HG03521 (cell line): ENCODE measurements at regions not wholly inside any gene's neighbourhood (a gene's known extent, or its start where the extent isn't known, plus 50 kb on each side); places are given as distances from the start of the nearest gene placed in this dataset.
"Not testable (repeated sequence)": the region's sequence is repeated elsewhere in the genome, so short reads cannot be mapped to it uniquely, and the experiment has no call there.

Experiments used
- ATAC-seq: cut with Tn5 transposase; IDR thresholded peaks from one replicate; pipeline ENCODE4 v1.9.1; 2021; ENCODE audit warnings: mild to moderate bottlenecking, moderate library complexity; ENCODE audit not compliant: unreplicated experiment

DNA sequence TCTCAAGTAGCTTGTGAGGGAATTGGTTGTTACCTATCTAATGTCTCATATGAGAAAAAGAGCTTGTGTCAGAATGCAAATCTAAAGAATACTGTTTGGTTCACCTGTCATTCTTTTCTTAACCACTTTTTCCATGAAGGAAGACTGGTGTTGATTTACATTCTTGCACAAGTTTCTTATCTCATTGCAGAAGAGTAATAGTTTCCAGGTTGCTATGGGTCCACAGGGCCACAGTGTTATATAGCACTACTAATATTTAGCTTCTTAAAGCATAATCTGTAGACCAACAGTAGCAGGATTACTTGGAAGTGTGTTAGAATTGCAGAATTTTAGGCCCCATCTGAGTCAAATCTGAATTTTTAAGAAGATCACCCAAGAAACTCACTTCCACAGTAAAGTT lies 697.5 kb downstream of the GBE1 start:
- no peak for ATAC-seq

DNA sequence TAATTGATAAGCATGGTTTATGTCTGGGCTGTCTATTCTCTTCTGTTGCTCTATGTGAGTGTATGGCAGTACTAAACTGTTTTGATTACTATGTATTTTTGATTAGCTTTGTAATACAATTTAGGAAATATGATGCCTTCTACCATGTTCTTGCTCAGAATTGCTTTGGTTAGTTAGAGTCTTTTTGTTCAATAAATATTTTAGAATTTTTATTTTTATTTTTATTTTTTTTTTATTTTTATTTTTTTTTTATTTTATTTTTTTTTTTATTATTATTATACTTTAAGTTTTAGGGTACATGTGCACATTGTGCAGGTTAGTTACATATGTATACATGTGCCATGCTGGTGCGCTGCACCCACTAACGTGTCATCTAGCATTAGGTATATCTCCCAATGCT lies 710.3 kb downstream of the GBE1 start:
- ATAC-seq: not testable (repeated sequence)

DNA sequence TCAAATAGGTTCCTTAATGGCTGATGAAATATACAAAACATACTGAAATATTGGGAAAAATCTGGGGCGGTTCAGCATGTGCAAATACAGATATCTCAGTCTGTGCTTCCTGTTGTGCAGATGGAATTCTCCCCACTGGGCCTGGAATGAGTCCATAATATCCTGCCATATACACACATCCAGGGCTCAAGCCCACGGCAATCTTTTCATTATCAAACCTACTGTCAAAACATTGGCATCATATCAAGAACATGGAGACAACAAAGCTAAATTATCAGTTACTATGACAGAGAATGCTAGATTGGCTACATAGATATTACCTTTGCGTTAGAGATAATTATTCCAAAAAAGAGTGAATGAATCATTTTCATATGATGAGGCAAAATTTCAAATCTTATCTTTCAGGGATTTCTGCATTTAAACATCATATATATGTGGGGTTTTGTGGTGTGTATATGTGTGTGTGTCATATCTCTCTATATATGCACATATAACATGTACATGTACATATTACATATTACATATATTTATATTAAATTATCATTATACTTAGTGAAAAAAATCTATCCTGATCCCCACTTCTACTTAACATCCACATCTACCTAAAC lies 713.3 kb downstream of the GBE1 start:
- ATAC-seq: no peak

DNA sequence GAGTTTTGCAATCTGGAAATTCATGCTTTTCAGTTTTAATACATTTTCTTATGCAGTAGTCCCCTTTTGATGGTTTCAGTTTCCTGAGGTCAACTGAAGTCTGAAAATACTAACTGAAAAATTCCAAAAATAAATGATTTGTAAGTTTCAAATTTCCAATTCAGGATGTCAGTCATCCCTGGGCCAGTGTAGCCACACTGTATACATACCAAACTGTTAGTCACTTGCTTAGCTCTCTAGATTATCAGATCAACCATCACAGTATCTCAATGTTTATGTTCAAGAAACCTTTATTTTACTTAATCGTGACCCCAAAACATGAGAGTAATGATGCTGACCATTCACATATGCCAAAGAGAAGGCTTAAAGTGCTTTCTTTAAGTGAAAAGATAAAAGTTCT lies 715.5 kb downstream of the GBE1 start:
- ATAC-seq: no peak

DNA sequence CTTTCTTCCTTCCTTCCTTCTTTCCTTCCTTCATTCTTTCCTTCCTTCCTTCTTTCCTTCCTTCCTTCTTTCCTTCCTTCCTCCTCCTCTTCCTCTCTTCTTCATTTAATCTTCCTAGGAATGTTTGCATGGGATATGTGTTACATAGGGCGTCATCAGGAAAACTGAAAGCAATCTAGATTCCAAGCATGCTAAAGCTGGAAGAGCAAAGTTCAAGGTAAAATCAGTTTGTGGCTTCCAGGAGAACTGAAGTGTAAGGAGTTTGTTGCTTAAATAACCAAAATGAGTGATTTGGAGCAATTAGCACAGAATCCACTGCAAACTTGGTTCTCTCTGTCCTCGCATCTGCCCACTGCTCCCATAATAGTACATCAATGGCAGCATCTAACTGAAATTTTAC lies 716.2 kb downstream of the GBE1 start:
- ATAC-seq: no peak

DNA sequence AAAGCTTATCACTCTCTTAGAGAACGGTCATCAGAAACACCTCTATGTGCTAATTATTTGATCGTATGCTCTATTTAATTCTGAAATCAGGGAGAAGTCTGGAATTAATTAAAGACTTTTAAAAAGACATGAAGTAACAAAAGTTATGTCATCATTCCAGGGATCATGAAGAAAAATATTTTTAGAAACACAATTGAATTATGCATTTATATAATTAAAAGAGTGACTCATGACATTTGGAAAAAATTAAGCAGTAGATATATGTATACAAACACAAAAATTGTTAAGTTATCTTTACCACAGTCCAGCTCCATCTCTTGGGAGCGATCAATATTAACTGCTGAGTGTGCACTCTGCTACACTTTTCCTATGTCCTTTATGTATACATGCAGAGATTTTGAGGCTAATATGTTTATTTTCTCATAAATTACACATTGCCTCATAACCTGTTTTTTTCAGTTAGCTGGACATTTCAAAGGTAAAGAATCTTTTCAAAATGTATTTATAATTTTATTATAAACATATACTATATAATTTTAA lies 717.7 kb downstream of the GBE1 start:
- ATAC-seq: no peak

DNA sequence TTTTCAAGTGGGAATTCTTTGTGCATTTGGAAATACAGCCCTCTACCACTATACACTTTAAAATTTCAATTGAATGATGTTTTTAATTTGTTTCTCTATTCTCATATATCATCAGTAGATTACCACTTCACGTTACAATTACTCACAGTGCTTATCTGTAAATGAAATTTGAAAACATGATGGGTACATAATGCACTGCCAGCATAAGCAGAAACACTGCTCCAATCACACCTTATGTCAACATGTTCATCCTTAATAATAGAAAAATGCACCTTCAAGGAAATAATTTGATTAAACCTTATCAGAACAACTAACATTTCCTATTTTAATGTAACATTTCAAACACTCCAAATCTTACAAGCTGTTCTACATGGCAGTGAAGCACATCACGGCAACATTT lies 718.4 kb downstream of the GBE1 start:
- ATAC-seq: no peak

DNA sequence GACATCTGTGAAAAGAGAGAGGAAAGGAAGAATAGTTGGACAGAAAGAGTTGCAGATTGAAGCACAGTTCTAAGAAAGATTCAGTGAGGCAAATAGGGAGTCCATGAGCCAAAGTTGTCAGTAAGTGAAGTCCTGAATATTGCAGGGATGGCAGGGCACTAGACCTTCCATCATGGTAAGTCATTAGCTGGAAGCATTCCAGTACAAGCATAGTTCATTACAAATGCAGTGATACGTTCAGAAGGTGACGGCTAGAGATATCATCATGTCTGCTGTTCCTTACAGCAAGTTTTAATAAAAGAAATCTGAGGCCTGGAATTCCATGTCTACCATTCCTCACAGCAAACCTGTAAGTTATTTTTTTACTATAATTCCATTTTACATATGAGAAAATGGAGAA lies 720.1 kb downstream of the GBE1 start:
- no peak for ATAC-seq

DNA sequence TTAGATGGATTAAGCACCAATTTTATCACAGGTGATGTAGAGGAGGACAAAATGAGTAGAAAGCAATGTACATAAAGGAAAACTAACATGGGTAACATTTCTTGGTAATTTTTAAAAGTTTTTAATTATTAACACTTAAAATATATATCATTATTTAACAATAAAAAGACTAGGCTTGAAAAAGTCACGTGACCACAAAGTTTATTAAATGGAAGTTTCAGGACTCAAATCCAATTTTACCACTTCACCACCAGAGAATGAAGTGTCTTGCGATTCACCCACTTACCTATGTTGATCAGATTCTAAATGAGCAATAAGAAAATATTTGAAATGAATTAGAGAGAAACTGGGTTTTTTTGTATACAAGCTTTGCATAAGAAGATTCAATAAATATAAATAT lies 721.3 kb downstream of the GBE1 start:
- ATAC-seq: no peak

DNA sequence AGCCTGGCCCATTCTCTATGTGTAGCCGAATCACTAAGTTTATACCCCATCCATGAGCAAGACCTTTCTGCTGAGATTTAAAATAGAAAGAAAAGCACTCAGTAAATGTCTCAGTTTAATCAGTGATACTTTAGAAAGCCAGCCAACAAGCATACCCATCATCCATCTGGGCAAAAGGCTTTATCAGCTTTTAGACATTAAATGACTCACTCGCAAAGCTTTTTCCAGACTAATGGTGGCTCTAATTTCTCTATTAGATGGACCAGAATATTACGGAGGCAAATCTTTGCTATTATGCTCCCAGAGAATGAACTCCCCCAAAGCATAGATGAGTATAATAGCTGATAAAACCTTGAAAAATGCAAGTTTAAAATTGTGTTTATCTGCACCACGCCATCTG lies 727.8 kb downstream of the GBE1 start:
- no peak for ATAC-seq

DNA sequence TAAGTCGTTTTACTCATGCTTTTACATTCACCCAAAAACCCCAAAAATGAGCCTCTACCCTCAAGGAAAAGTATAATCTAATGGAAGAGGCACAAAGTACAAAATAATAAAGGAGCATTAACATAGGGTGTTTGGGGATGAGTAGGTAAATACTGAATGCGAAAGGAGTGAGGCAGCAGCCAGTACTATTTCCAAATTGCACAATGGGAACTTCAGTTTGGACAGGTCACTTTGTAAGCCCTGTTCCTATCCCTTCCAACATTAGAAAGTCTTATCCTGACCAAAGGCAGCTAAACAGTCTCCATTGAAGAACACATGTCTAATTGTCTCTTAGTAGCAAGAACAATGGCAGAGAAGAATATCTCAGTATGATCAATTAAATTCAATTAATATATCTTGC lies 728.3 kb downstream of the GBE1 start:
- ATAC-seq: no peak

DNA sequence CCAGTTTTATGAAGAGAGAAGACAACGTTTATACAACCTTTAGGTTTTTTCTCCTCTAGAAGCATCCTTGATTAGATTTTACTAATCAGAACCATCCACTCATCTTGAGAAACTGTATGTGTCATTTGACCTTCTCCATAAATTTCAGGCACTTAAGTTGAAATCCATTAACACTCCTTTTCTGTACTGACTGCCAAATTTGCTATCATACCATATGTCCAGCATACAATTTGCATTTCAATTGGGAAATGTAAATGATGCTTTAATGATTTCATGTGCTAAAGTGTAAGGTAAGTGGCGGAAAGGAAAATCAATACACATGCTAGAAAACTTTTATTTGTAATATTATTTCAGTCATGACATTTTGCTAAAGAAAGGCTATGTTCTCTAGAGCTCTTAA lies 731.6 kb downstream of the GBE1 start:
- no peak for ATAC-seq

DNA sequence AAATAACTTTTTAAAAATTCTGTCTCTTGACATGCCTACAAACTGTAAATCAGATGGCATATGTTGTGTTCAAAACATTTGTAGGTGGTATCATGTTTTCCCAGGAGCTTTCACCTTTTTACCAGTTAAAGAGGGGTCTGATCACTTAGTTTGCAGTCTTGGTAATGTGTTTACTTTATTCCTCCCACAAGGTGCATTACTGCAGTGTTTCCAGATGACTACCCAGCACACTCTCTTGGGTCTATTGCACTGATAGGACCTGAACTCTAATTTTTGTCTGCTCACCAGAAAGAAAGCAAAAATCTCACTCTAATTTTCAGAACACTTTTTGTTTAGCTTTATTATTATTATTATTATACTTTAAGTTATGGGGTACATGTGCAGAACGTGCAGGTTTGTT lies 734.1 kb downstream of the GBE1 start:
- no peak for ATAC-seq

DNA sequence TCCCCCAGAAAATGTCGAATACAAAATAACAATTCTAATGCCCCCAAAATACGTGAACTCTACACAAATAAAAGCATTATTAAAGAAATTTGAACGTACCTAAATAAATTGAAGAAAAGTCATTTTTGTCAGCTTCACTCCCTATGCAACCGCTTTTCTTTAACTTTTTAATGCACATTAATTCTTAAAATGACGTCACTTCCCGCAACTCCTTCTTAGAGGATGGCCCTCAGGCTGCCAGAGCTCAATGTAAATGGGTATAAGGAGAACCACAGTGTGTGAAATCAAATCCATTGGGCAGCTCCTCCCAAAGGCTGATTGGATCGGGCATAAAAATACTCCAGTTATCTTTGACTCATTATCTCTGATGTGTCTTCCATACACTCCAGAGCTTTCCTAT lies 736.9 kb downstream of the GBE1 start:
- no peak for ATAC-seq

DNA sequence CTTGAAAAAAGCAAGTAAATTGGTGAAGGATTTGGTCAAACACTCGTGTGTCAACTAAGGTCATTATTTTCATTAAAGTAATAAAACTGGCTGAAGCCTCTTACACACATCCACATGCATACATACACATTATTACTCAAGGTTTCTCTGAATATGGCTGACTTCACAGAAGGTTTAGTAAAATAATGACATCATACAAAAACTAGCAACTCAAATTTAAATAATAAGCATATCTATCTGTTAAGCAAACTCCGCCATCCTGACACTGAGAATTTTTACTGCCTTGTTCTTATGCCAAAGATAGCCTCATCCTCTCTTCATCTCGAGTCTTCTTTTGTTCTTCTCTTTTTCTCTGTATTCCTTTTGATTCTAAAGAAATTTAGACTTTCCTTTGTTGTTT lies 739.1 kb downstream of the GBE1 start:
- ATAC-seq: no peak

DNA sequence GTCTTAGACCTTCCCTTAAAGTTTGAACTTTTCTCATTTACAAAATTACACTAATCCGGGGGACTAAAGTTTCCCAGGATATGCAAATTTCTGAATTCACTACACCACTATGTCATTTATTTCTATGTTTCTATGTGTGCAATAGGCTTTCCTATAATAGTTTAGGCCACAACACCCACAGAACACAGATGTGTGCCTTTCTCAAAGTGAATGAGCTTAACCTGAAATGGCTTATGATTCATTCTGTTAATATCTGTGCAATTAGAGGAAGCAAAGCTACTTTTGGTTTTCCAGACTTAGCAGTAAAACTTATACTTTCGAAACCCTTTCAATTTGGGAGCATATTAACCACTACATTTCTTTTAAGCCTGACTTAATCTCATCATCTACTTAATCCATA lies 748.1 kb downstream of the GBE1 start:
- ATAC-seq: no peak

DNA sequence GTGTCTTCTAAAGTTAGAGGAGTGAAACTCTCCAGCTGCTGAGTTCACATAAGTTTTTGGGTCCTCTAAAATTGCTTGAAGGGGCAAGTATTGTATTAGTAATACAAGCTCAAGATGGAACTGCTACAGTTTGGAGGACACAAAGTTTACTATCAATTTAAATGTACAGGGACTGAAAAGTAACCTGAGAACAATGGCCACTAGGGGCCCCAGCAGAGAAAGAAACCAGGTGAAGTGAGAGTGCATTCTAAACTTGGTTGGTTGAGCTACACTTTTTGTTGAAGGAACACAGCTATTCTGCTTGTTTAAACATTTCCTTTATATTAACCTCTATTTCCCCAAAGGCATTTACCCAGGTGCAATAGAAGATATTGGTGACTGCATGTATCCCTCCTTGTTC lies 755.5 kb downstream of the GBE1 start:
- ATAC-seq: no peak

DNA sequence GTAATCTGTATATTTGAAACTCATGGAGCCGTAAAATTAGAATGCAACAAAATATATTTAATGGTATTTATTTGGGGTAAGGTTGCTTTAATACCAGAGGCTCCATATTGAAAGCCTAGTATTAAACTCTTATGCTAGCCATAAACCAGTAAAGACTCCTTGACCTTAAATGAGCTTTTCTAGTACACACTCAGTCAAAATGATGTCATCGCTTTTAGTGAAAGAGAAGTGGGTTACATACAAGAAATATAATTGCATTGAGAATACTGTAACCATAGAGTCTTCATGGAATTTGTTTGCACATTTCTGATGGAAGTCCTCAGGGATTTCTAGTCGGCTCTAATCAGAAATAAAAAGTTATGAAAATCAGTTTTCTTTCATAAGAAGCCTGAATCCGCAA lies 757.6 kb downstream of the GBE1 start:
- ATAC-seq: no peak

DNA sequence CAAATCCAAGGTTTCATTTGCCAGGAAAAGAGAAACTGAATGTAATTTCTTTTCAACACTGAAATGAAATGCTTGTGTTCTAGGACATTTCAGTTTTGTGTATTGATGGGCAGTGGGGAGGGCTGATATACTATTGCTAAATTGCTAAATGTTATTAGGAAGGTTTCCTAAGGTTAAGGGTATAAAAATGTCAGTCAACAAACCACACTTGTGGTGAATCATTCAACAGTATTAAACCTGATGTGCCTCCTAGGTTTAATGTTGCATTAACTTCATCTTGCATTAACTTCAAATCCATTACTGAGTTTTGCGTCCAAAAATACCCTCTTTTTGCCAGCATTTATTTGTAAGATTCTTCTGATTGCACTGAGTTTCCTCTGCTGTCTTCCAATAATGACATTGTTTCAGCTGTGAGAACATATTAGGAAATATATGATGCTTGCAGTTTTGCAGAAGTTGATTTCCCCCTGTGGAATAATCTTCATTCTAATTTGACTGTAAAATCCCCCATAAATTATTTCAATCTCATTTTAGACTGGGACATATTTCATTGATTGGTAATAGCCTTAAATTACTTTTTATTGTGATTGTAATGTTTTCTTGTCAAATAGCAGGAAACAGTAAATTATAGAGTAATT lies 758.3 kb downstream of the GBE1 start:
- no peak for ATAC-seq

DNA sequence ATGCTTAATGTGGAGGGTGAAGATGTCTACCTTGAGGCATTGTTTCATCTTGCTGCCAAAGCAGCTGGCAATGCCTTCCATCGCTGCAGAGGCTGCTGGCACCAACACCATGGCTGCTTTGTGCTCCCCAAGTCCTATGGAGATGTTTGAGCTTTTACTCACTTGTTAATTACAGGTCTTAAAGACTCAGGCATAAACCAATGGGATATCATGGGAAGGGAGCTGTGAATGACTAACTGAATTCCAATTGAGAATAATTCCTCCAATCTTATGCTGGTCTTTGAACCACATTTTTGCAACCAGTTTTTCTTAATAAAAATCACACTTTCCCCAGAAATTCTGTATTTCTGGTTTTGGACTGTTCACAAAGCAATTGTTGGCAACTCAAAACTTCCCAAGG lies 762.0 kb downstream of the GBE1 start:
- no peak for ATAC-seq

DNA sequence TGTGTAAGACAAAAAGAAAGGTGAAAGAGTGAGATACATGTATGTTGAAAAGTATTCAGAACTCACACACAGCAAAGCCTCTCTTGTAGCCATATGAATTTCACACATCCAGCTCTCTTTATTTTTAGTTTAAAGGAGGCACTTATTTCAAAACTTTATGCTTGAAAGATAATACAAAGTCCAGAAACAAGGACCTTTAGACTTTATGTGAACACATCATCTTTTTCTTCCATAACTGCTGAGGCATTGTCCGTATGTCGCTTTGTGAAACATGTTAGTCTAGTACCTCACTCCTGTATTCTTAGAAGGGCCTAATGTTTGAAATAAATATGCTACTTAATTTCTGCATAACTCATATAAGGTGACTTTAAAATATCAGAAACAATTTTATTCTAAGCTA lies 763.4 kb downstream of the GBE1 start:
- ATAC-seq: no peak

DNA sequence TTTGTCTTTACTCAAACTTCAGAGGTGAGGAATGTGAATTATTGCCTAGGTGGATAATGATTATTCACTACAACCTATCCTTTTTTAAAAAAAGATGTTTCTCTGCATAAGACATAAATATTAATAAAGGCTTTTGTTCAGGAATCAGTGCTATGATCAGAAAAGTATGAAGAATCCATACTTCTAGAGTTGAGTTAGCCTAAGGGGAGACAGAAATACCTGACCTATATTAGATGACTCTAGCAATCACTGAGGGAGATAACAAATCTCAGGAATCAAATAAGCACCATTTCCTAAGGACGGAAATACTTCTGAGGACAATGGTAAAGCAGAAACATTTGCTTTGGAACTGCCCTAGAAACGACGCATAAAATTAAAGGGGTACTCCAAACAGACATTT lies 763.8 kb downstream of the GBE1 start:
- ATAC-seq: no peak

DNA sequence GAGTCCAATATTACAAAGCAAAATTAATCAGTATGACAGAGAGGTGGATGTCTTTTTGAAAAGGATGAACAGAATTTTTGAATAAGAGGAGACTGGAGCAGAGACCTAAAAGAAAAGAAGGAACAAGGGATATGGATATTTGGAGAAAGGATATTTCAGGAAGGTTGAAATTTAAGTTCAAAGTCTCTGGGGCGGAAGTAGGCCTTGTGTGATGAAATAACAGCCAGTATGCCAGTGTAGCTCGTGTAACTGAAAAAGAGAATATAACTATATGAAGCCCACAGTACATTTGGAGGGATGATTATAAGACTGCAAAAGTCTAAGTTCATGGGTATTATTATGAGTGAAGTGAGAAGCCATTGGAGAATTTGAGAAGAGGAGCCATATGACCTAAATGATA lies 766.7 kb downstream of the GBE1 start:
- ATAC-seq: no peak
